Dermis blood vessel endothelial cell (primary cell): ENCODE measurements at regions not wholly inside any gene's neighbourhood (a gene's known extent, or its start where the extent isn't known, plus 50 kb on each side); places are given as distances from the start of the nearest gene placed in this dataset.

Experiments used
- DNase-seq: peaks from one replicate; pipeline ENCODE4 v3.0.0; 2010

GRCh38 chr2:54392555-54393324, 63.4 kb upstream of the SPTBN1 start:
- no peak for DNase-seq

DNA sequence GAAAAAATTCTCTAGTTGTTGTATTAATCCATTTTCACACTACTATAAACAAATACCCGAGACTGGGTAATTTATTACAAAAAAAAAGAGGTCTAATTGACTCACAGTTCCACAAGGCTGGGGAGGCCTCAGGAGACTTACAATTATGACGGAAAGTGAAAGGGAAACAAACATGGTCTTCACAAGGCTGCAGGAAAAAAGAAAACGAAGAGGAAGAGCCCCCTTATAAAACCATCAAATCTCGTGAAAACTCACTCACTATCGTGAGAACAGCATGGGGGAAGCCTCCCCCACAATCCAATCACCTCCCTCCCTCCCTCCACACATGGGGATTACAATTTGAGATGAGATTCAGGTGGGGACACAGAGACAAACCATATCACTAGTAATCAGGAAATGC, 61.7 kb upstream of the SPTBN1 start:
- DNase-seq = no peak

DNA sequence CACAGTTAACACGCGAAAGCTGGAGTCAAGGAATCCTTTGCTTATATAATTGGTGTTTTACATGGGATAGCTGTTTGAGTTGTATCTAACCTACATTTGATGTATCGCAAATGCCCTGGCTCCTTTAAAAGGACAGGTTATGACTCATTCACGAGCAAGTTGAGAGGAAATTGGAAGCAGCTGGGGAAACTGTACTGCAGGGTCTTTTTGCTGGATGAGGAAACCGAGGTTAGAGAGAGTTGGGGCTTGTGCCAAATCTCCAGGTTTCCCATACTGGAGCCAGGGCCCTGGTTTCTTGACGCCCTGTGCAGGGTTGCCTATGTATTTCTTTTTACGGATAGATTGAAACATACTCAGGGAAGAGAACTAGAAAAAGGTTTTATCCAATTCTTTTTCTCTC, 60.0 kb upstream of the SPTBN1 start:
- peak; percentile 94 for DNase-seq

DNA sequence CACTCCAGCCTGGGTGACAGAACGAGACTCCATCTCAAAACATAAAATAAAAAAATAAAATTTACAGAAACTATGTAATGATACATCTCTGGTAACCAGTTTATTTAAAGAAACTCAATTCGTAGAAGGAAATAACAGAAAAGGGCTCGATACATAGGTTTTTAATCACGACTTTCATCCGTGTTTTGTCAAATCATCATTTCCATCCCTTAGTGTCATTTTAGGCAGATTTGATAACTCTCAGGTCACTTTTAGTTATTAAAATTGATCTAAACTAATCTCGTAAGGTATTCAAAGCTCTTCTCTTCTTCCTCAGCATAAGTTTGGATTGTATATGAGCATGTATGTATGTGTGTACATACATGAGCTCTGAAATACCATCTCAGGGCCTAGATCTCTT, 59.3 kb upstream of the SPTBN1 start:
- DNase-seq = no peak

- no peak for DNase-seq
These were observed 58.7 kb upstream of the SPTBN1 start for GRCh38 chr2:54397426-54397825.

- DNase-seq = no peak
These were observed 54.6 kb upstream of the SPTBN1 start for GRCh38 chr2:54401554-54401953.

- DNase-seq = peak; percentile 67
These were observed 53.8 kb upstream of the SPTBN1 start for GRCh38 chr2:54402350-54402749.

DNA sequence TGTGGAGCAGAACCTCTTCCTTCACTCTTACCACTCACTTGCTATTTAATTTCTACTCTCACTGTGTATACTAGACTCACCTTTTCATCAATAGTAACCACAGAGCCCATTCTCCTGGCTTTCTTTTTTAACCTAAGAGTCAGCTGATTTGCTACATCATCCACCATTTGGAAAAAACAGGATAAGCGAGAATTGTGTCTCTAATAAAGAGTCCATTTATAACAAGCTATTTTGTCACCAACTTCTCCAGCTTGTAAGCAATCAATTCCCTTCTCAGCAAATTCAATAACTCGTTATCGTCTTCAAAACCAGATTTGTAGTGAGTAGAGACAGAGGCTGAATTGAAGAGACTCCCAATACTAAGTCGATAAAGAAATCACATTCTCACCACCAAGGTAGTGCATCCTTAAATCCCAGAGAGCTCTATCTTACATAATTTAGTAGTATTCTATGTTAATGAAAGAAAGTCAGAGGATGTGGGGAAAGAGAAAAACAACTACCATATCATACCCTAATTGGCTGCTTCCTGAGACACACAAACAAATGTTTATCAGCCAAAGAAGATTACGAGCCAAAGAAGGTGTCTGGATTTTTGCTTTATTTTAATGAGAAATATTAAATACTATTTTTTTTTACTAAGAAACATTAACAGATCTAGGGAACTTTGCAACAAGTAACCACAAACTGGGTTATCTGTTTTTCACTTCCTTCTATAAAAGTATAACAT, 52.5 kb upstream of the SPTBN1 start:
- DNase-seq = no peak

DNA sequence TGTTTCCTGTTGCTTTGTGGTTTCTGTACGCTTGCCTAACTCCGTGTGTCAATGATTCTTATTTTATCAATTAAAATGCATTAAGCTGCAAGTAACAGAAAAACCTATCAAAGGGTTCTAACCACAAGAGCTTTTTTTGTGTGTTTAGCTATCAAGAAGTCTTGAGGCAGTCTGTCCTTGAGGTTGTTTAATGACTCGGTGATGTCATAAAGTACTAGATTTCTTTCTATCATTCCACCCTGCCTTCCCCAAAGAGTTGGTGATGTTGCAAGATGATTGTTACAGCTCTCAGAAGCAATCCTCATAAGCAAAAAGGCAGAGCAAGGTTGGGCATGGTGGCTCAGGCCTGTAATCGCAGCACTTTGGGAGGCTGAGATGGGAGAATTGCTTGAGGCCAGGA, 51.9 kb upstream of the SPTBN1 start:
- no peak for DNase-seq

GRCh38 chr2:54406031-54406430, 50.1 kb upstream of the SPTBN1 start:
- DNase-seq = no peak
